Glutamatergic neuron (in vitro differentiated cells): ENCODE measurements at regions not wholly inside any gene's neighbourhood (a gene's known extent, or its start where the extent isn't known, plus 50 kb on each side); places are given as distances from the start of the nearest gene placed in this dataset.

Experiments
- DNase-seq: peaks from one replicate; pipeline ENCODE4 v3.0.0; 2022
- H3K27ac Mint-ChIP-seq: one replicate; pipeline ENCODE4 v1.8.0; 2020; ENCODE audit warnings: mild to moderate bottlenecking, mixed read lengths, inconsistent platforms; ENCODE audit not compliant: unreplicated experiment
- H3K27me3 Mint-ChIP-seq: one replicate; pipeline ENCODE4 v1.8.0; 2020; ENCODE audit warnings: mild to moderate bottlenecking, moderate library complexity, mixed read lengths, inconsistent platforms; ENCODE audit not compliant: unreplicated experiment
- H3K36me3 Mint-ChIP-seq: one replicate; pipeline ENCODE4 v1.8.0; 2020; ENCODE audit warnings: mild to moderate bottlenecking, mixed read lengths, inconsistent platforms; ENCODE audit not compliant: unreplicated experiment
- H3K4me1 Mint-ChIP-seq: one replicate; pipeline ENCODE4 v1.8.0; 2020; ENCODE audit warnings: mild to moderate bottlenecking, low read depth, mixed read lengths, inconsistent platforms; ENCODE audit not compliant: unreplicated experiment
- H3K4me3 Mint-ChIP-seq: one replicate; pipeline ENCODE4 v1.8.0; 2020; ENCODE audit warnings: mild to moderate bottlenecking, mixed read lengths, inconsistent platforms; ENCODE audit not compliant: unreplicated experiment
- H3K9me3 Mint-ChIP-seq: one replicate; pipeline ENCODE4 v1.8.0; 2020; ENCODE audit warnings: mild to moderate bottlenecking, moderate library complexity, mixed read lengths, inconsistent platforms; ENCODE audit not compliant: unreplicated experiment
- TF ChIP-seq, protein P1 (sequence below): fragments of 200-600 bp; sonication (generic); IDR thresholded peaks from one replicate; pipeline ENCODE4 v1.5.0; 2021; ENCODE audit not compliant: partially characterized antibody, unreplicated experiment

DNA sequence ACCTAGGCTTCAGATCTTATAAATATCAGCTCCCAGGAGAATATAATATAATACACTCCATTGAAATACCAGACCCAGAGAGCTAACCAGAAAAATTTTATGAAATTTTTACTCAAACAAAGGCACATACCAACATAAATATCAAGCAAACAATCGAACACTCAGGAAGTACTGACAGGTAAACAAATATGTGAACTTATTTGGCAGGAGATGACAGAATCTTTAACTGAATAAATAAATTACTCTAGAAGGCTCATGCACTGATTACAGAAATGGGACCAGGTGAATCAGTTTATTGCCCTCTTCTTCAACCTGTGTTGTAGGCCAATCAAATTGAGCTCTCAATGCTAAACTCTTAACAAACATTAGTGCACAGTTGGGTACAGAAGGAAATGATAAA is 225.2 kb upstream of the PABPC4L start:
- H3K4me3 Mint-ChIP-seq, result no peak overlapping the region
- DNase-seq, result no peak
- no peaks in the 10 kb centered on the region for H3K4me1 Mint-ChIP-seq
- H3K9me3 Mint-ChIP-seq, result peaks cover 1% of the 10 kb centered on the region
- no peak overlapping the region for H3K27ac Mint-ChIP-seq
- H3K36me3 Mint-ChIP-seq, result no peaks in the 10 kb centered on the region
- TF ChIP-seq, protein P1, sequence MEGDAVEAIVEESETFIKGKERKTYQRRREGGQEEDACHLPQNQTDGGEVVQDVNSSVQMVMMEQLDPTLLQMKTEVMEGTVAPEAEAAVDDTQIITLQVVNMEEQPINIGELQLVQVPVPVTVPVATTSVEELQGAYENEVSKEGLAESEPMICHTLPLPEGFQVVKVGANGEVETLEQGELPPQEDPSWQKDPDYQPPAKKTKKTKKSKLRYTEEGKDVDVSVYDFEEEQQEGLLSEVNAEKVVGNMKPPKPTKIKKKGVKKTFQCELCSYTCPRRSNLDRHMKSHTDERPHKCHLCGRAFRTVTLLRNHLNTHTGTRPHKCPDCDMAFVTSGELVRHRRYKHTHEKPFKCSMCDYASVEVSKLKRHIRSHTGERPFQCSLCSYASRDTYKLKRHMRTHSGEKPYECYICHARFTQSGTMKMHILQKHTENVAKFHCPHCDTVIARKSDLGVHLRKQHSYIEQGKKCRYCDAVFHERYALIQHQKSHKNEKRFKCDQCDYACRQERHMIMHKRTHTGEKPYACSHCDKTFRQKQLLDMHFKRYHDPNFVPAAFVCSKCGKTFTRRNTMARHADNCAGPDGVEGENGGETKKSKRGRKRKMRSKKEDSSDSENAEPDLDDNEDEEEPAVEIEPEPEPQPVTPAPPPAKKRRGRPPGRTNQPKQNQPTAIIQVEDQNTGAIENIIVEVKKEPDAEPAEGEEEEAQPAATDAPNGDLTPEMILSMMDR, result no peak
- H3K27me3 Mint-ChIP-seq, result peaks cover 2% of the 10 kb centered on the region

DNA sequence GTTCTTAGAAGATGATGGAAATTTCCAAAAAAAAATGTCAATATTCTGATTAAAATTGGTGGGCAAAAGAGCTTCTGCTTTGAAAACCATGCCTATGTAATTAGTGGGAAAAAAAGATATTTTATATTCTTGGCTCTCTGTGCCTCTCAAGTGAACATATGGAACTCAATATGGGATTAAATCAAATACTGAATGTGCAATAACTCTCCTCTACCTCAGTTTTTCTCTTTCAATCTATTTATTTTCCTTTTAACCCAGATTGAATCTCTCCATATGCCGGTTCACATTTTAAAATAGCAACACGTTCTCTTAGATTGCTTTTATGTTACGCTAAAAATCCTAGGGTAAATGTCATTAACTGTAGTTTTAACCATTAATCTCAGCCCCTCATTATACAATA is 224.2 kb upstream of the PABPC4L start:
- TF ChIP-seq, protein P1, result no peak
- H3K4me1 Mint-ChIP-seq, result no peaks in the 10 kb centered on the region

DNA sequence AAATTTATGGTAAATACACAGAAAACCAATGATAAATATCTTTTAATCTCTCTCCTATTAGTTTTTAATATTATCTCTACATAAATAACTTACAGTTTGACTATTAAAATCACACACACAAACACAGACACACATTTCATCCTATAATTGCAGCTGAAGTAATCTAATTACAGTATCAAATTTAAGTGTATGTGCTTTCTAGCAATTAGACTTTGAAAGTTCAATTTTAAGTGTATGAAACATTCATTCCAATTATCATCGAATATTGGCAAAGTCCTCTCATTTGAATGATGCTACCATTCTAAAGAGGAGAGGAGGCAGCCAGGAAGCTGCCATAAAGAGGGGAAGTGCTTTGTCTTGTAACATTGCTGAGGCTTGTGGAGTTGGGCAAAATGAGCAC is 221.2 kb upstream of the PABPC4L start:
- no peak overlapping the region for H3K4me3 Mint-ChIP-seq
- H3K27me3 Mint-ChIP-seq, result no peaks in the 10 kb centered on the region
- TF ChIP-seq, protein P1, result no peak
- H3K27ac Mint-ChIP-seq, result no peak overlapping the region
- no peaks in the 10 kb centered on the region for H3K36me3 Mint-ChIP-seq
- no peaks in the 10 kb centered on the region for H3K4me1 Mint-ChIP-seq
- H3K9me3 Mint-ChIP-seq, result no peaks in the 10 kb centered on the region
- no peak for DNase-seq

More for the DNA sequence above, 224.2 kb upstream of the PABPC4L start:
- peaks cover 2% of the 10 kb centered on the region for H3K27me3 Mint-ChIP-seq
- no peak for DNase-seq
- no peaks in the 10 kb centered on the region for H3K36me3 Mint-ChIP-seq
- H3K9me3 Mint-ChIP-seq, result no peaks in the 10 kb centered on the region
- no peak overlapping the region for H3K27ac Mint-ChIP-seq
- no peak overlapping the region for H3K4me3 Mint-ChIP-seq

DNA sequence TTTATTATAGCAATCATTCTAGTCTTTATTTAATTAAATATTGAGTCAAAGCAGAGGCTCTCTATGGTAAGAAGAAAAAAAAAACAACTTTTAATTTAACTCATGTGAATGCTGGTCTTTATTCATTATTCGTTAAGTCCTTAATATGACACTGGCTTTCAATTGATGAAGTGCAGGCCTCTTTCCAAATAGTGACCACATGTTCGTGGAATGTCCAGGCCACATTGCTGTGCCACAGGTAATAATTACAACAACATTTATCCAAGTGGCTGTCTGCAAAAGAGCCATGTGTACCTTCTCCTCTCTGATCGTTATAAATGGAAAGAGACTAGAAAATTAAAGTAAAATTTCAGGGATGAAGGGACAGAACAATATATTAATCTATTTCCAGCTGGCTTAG is 220.1 kb upstream of the PABPC4L start:
- Mint-ChIP-seq H3K4me1 (no peaks in the 10 kb centered on the region), H3K9me3 (no peaks in the 10 kb centered on the region), H3K27ac (no peak overlapping the region), H3K36me3 (no peaks in the 10 kb centered on the region), H3K4me3 (no peak overlapping the region), H3K27me3 (no peaks in the 10 kb centered on the region)
- TF ChIP-seq, protein P1, result no peak
- no peak for DNase-seq

DNA sequence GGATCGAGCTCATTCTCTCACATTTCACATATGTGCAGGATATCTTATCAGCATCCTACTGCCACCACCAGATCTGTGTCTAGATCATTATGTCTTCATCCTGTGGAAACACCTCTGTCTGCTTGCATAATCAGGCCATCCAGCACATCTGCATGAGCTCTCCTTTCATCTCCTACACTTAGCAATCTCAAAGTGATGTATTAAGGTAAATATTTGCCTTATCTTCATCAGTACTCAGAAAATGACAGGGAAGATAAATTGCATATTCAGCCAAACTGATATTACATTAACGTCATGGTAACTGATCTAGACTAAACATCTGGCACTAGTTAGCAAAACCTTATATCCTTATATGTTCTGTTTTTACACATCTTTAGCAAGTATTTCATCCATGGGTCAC is 207.3 kb upstream of the PABPC4L start:
- Mint-ChIP-seq H3K4me3 (no peak overlapping the region), H3K27ac (no peak overlapping the region), H3K4me1 (no peaks in the 10 kb centered on the region), H3K36me3 (no peaks in the 10 kb centered on the region), H3K9me3 (no peaks in the 10 kb centered on the region), H3K27me3 (no peaks in the 10 kb centered on the region)
- DNase-seq, result no peak
- TF ChIP-seq, protein P1, result no peak
